Osteoblast (primary cell): ENCODE measurements at regions not wholly inside any gene's neighbourhood (a gene's known extent, or its start where the extent isn't known, plus 50 kb on each side); places are given as distances from the start of the nearest gene placed in this dataset.

Experiments
- DNase-seq: peaks from one replicate; pipeline ENCODE4 v3.0.0; 2011; ENCODE audit warnings: low spot score, mixed read lengths; ENCODE audit not compliant: insufficient read length; ENCODE audit errors: missing footprints
- H2AFZ ChIP-seq: 2 replicates; pipeline ENCODE4 v1.6.0; 2011; ENCODE audit warnings: mild to moderate bottlenecking, low read length
- H3K27ac ChIP-seq: 2 replicates; pipeline ENCODE4 v1.5.1; 2011; ENCODE audit warnings: mild to moderate bottlenecking, low read depth, low read length, moderate library complexity
- H3K27me3 ChIP-seq: 2 replicates; pipeline ENCODE4 v1.6.0; 2012; ENCODE audit warnings: mild to moderate bottlenecking, control low read depth, inconsistent platforms, low read length, moderate library complexity; ENCODE audit not compliant: insufficient read depth
- H3K36me3 ChIP-seq: 2 replicates; pipeline ENCODE4 v1.5.1; 2011; ENCODE audit warnings: mild to moderate bottlenecking, low read length, control low read depth, moderate library complexity; ENCODE audit not compliant: insufficient read depth
- H3K4me1 ChIP-seq: 2 replicates; pipeline ENCODE4 v1.5.1; 2011; ENCODE audit warnings: mild to moderate bottlenecking, low read length, control low read depth, moderate library complexity; ENCODE audit not compliant: insufficient read depth
- H3K4me2 ChIP-seq: 2 replicates; pipeline ENCODE4 v1.6.0; 2011; ENCODE audit warnings: mild to moderate bottlenecking, low read length; ENCODE audit not compliant: insufficient read depth
- H3K4me3 ChIP-seq: fragments of 200-600 bp; sonication (generic); 3 replicates; pipeline ENCODE4 v1.5.1; 2012; ENCODE audit warnings: mild to moderate bottlenecking, low read length, inconsistent platforms; ENCODE audit not compliant: insufficient read depth
- H3K79me2 ChIP-seq: 2 replicates; pipeline ENCODE4 v1.6.0; 2012; ENCODE audit warnings: mild to moderate bottlenecking, low read length, control low read depth, inconsistent platforms; ENCODE audit not compliant: insufficient read depth
- H3K9me3 ChIP-seq: 2 replicates; pipeline ENCODE4 v1.5.1; 2011; ENCODE audit warnings: low read depth, low read length, control low read depth
- H4K20me1 ChIP-seq: 2 replicates; pipeline ENCODE4 v1.6.0; 2012; ENCODE audit warnings: mild to moderate bottlenecking, low read length, control low read depth; ENCODE audit not compliant: insufficient read depth
- CTCF ChIP-seq: IDR thresholded peaks from 2 replicates; pipeline ENCODE4 v1.5.1; 2011; ENCODE audit warnings: mild to moderate bottlenecking, low read depth, low read length, moderate library complexity; ENCODE audit errors: extremely low read depth

- H3K27ac ChIP-seq: no peak overlapping the region
- H3K9me3 ChIP-seq: no peaks in the 10 kb centered on the region
- no peak for DNase-seq
- peaks cover 4% of the 10 kb centered on the region for H3K4me1 ChIP-seq
- no peak overlapping the region for H3K4me2 ChIP-seq
- no peaks in the 10 kb centered on the region for H4K20me1 ChIP-seq
- H3K79me2 ChIP-seq: no peaks in the 10 kb centered on the region
- H2AFZ ChIP-seq: no peak overlapping the region
- H3K4me3 ChIP-seq: no peak overlapping the region
- peaks cover 8% of the 10 kb centered on the region for H3K27me3 ChIP-seq
- TF ChIP-seq CTCF: no peak
- H3K36me3 ChIP-seq: no peaks in the 10 kb centered on the region
Observed at GRCh38 chr6:85005494-85005893, 241.1 kb upstream of the TBX18 start.

GRCh38 chr6:85004361-85004995 is 240.1 kb upstream of the TBX18 start:
- no peak for DNase-seq
- Histone ChIP-seq H3K36me3 (no peaks in the 10 kb centered on the region), H3K4me3 (no peak overlapping the region), H3K79me2 (no peaks in the 10 kb centered on the region), H3K4me1 (peaks cover 4% of the 10 kb centered on the region), H3K4me2 (no peak overlapping the region), H3K27ac (no peak overlapping the region), H3K27me3 (peaks cover 8% of the 10 kb centered on the region), H3K9me3 (no peaks in the 10 kb centered on the region), H4K20me1 (no peaks in the 10 kb centered on the region), H2AFZ (no peak overlapping the region)
- TF ChIP-seq CTCF: no peak

GRCh38 chr6:85002847-85003246 is 238.4 kb upstream of the TBX18 start:
- H3K79me2 ChIP-seq: no peaks in the 10 kb centered on the region
- H3K4me1 ChIP-seq: no peaks in the 10 kb centered on the region
- no peaks in the 10 kb centered on the region for H4K20me1 ChIP-seq
- no peak overlapping the region for H3K27ac ChIP-seq
- peaks cover 8% of the 10 kb centered on the region for H3K27me3 ChIP-seq
- H3K9me3 ChIP-seq: no peaks in the 10 kb centered on the region
- H3K4me2 ChIP-seq: no peak overlapping the region
- no peaks in the 10 kb centered on the region for H3K36me3 ChIP-seq
- no peak overlapping the region for H2AFZ ChIP-seq
- no peak overlapping the region for H3K4me3 ChIP-seq
- TF ChIP-seq CTCF: no peak
- no peak for DNase-seq

DNA sequence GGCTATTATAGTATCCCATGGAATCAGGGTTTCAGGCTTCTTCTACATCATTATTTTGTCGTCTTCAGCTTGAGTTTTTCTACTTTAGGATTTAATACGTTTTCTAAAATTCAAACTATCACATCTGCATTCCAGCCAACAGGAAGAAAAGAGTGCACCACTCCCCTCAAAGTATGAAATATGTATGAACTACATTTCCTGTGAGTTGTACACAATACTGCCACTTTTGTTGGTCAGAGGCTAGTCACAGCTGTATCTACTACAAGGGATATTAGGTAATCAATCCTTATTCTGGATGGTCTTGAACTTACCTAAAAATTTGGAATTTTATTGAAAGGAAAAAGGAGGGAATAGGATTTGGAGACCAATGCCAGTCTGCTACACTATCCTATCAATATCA is 235.6 kb upstream of the TBX18 start:
- no peak overlapping the region for H3K4me3 ChIP-seq
- no peaks in the 10 kb centered on the region for H3K9me3 ChIP-seq

More for the DNA sequence above, 235.6 kb upstream of the TBX18 start:
- H3K27ac ChIP-seq: no peak overlapping the region
- peaks cover 8% of the 10 kb centered on the region for H3K27me3 ChIP-seq
- no peaks in the 10 kb centered on the region for H3K79me2 ChIP-seq
- H3K4me1 ChIP-seq: no peaks in the 10 kb centered on the region
- no peak for TF ChIP-seq CTCF
- no peak overlapping the region for H2AFZ ChIP-seq
- H3K36me3 ChIP-seq: no peaks in the 10 kb centered on the region
- H4K20me1 ChIP-seq: no peaks in the 10 kb centered on the region
- no peak for DNase-seq
- no peak overlapping the region for H3K4me2 ChIP-seq
